ENCODE measurements at regions not wholly inside any gene's neighbourhood (a gene's known extent, or its start where the extent isn't known, plus 50 kb on each side); places are given as distances from the start of the nearest gene placed in this dataset.

- DNase-seq (ENCODE audit: low read depth) = no peak
Observed at GRCh38 chr2:43055086-43055912, 171.1 kb downstream of the ZFP36L2 start.

- no peak for DNase-seq (ENCODE audit: low read depth)
Observed at GRCh38 chr2:43054367-43054766, 172.0 kb downstream of the ZFP36L2 start.

- DNase-seq (ENCODE audit: low read depth) = no peak
Observed at GRCh38 chr2:43052944-43053306, 173.5 kb downstream of the ZFP36L2 start.

GRCh38 chr2:43052204-43052943, 174.0 kb downstream of the ZFP36L2 start:
- DNase-seq (ENCODE audit: low read depth) = peak; percentile 39

- peak; percentile 84 for DNase-seq (ENCODE audit: low read depth)
Observed at GRCh38 chr2:43051338-43051737, 175.1 kb downstream of the ZFP36L2 start.

- no peak for DNase-seq (ENCODE audit: low read depth)
Observed at GRCh38 chr2:43050866-43051265, 175.5 kb downstream of the ZFP36L2 start.

GRCh38 chr2:43049836-43050801, 176.3 kb downstream of the ZFP36L2 start:
- no peak for DNase-seq (ENCODE audit: low read depth)

- no peak for DNase-seq (ENCODE audit: low read depth)
Observed at GRCh38 chr2:43047187-43047780, 179.1 kb downstream of the ZFP36L2 start.

- DNase-seq (ENCODE audit: low read depth) = no peak
Observed at GRCh38 chr2:43045866-43046265, 180.5 kb downstream of the ZFP36L2 start.

GRCh38 chr2:43044093-43044681, 182.2 kb downstream of the ZFP36L2 start:
- no peak for DNase-seq (ENCODE audit: low read depth)

GRCh38 chr2:43043553-43043870, 182.9 kb downstream of the ZFP36L2 start:
- DNase-seq (ENCODE audit: low read depth) = no peak

GRCh38 chr2:43041661-43042360, 184.6 kb downstream of the ZFP36L2 start:
- DNase-seq (ENCODE audit: low read depth) = peak; percentile 96

GRCh38 chr2:43041173-43041591, 185.2 kb downstream of the ZFP36L2 start:
- peak; percentile 40 for DNase-seq (ENCODE audit: low read depth)

- DNase-seq (ENCODE audit: low read depth) = no peak
Observed at GRCh38 chr2:43040084-43040854, 186.1 kb downstream of the ZFP36L2 start.

- DNase-seq (ENCODE audit: low read depth) = no peak
Observed at GRCh38 chr2:43039376-43040080, 186.9 kb downstream of the ZFP36L2 start.

GRCh38 chr2:43038696-43039094, 187.7 kb downstream of the ZFP36L2 start:
- DNase-seq (ENCODE audit: low read depth) = no peak

GRCh38 chr2:43038034-43038695, 188.2 kb downstream of the ZFP36L2 start:
- peak; percentile 83 for DNase-seq (ENCODE audit: low read depth)

GRCh38 chr2:43035922-43036321, 190.5 kb downstream of the ZFP36L2 start:
- no peak for DNase-seq (ENCODE audit: low read depth)

GRCh38 chr2:43034921-43035320, 191.5 kb downstream of the ZFP36L2 start:
- no peak for DNase-seq (ENCODE audit: low read depth)

Data from M059J (cell line).